ENCODE measurements at regions not wholly inside any gene's neighbourhood (a gene's known extent, or its start where the extent isn't known, plus 50 kb on each side); places are given as distances from the start of the nearest gene placed in this dataset.

- intact Hi-C loops (cut with DNase I) = no loop called here
- H3K4me3 ChIP-seq = no peak overlapping the region
- no peak for DNase-seq
- H3K36me3 ChIP-seq = no peaks in the 10 kb centered on the region
- no peak for ATAC-seq
- H3K27ac ChIP-seq = no peak overlapping the region
- H3K4me1 ChIP-seq = peaks cover 0 to 28% (median 5%) of the 10 kb centered on the region in 9 donors
- peaks cover 0 to under 1% (median 0%) of the 10 kb centered on the region in 11 donors for H3K9me3 ChIP-seq
- TF ChIP-seq, protein P1, sequence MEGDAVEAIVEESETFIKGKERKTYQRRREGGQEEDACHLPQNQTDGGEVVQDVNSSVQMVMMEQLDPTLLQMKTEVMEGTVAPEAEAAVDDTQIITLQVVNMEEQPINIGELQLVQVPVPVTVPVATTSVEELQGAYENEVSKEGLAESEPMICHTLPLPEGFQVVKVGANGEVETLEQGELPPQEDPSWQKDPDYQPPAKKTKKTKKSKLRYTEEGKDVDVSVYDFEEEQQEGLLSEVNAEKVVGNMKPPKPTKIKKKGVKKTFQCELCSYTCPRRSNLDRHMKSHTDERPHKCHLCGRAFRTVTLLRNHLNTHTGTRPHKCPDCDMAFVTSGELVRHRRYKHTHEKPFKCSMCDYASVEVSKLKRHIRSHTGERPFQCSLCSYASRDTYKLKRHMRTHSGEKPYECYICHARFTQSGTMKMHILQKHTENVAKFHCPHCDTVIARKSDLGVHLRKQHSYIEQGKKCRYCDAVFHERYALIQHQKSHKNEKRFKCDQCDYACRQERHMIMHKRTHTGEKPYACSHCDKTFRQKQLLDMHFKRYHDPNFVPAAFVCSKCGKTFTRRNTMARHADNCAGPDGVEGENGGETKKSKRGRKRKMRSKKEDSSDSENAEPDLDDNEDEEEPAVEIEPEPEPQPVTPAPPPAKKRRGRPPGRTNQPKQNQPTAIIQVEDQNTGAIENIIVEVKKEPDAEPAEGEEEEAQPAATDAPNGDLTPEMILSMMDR (IDR thresholded peaks at IDR 0.05) = no peak
- H3K27me3 ChIP-seq = no peaks in the 10 kb centered on the region
- WGBS, 2 donors = 94 to 99% methylated on average over 3 of the region's 3 CpGs
Measured at GRCh38 chr2:196468394-196468793, 171.1 kb upstream of the CCDC150 start.

DNA sequence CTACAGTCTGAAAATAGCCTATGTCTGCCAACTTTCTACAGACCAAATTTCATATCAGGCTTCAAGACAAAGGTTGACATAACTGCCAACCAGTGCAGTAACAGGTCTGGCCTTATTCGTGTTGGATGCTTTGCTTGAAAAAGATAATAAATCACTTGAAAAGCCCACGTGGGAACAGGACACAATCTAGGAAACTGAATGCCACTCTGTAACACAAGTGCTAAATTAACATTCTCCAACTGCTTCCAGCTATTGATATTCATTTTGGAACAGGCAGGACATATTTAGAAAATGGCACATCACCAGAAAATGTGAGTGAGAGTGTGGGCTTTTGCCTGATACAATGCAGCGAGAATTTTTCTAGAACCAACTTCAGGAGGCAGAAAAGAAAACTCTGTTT, 165.9 kb upstream of the CCDC150 start:
- Histone ChIP-seq H3K36me3 (no peaks in the 10 kb centered on the region), H3K4me3 (no peak overlapping the region), H3K9me3 (no peaks in the 10 kb centered on the region), H3K27ac (peak overlapping the region in 7 of 10 donors; percentile 4 to 76 (median 67)), H3K4me1 (peaks cover 0 to 31% (median 9%) of the 10 kb centered on the region in 9 donors), H3K27me3 (no peaks in the 10 kb centered on the region)
- TF ChIP-seq, protein P1 (IDR thresholded peaks at IDR 0.05) = no peak
- 8 to 10% methylated on average over 3 of the region's 3 CpGs for WGBS, 2 donors
- ATAC-seq = peak; percentile 72 to 97 (median 92)
- intact Hi-C loops (cut with DNase I) = loop anchor here in 2 of 10 donors (5.0 to 10.0 kb wide), 2 partner anchors 119 to 121 kb away; partner anchors contain the start of gene HECW2 (in 2 of the 2)
- peak in 1 of 2 donors; percentile 29 for DNase-seq

DNA sequence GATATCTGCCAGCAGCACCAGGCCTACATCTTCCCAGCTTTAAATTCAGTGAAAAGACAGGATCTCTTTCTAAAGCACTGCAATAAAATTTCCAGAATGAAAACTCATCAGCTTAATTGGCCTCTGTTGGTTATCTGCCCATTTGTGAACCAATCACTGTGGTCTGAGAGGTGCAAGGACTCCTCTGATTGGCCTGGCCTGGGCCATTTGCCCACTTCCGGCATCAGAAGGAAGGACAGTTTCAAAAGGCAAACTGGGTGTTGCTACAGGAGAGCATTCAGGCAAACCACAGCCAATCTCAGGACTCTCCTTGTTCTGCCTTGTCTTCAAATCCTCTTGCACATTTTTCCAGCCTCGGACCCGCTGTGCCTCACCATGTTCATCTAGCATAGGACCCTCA, 163.9 kb upstream of the CCDC150 start:
- ATAC-seq (no peak), DNase-seq (no peak)
- WGBS, 2 donors = 82 to 85% methylated on average over 3 of the region's 3 CpGs
- Histone ChIP-seq H3K27me3 (no peaks in the 10 kb centered on the region), H3K9me3 (no peaks in the 10 kb centered on the region), H3K4me3 (no peak overlapping the region), H3K4me1 (peaks cover 0 to 50% (median 19%) of the 10 kb centered on the region in 9 donors), H3K36me3 (no peaks in the 10 kb centered on the region), H3K27ac (peak overlapping the region in 1 of 10 donors; percentile 1)
- TF ChIP-seq, protein P1 (IDR thresholded peaks at IDR 0.05) = no peak
- intact Hi-C loops (cut with DNase I) = loop anchor here in 1 of 10 donors (10.0 kb wide), 1 partner anchor 119 kb away; the partner anchor contains the start of gene HECW2

- WGBS, 2 donors = 69 to 88% methylated on average over 2 of the region's 2 CpGs
- TF ChIP-seq, protein P1 (IDR thresholded peaks at IDR 0.05) = no peak
- ATAC-seq (peak in 4 of 8 donors; percentile 51 to 82 (median 72)), DNase-seq (no peak)
- H3K36me3 ChIP-seq = no peaks in the 10 kb centered on the region
- peaks cover 0 to 59% (median 27%) of the 10 kb centered on the region in 9 donors for H3K4me1 ChIP-seq
- H3K4me3 ChIP-seq = no peak overlapping the region
- peak overlapping the region in 5 of 10 donors; percentile 46 to 59 (median 51) for H3K27ac ChIP-seq
- intact Hi-C loops (cut with DNase I) = loop anchor here in 1 of 10 donors (10.0 kb wide), 1 partner anchor 116 kb away; the partner anchor contains the start of gene HECW2
- H3K27me3 ChIP-seq = no peaks in the 10 kb centered on the region
- H3K9me3 ChIP-seq = no peaks in the 10 kb centered on the region
Measured at GRCh38 chr2:196478588-196478987, 160.9 kb upstream of the CCDC150 start.
